ENCODE measurements at regions not wholly inside any gene's neighbourhood (a gene's known extent, or its start where the extent isn't known, plus 50 kb on each side); places are given as distances from the start of the nearest gene placed in this dataset.

DNA sequence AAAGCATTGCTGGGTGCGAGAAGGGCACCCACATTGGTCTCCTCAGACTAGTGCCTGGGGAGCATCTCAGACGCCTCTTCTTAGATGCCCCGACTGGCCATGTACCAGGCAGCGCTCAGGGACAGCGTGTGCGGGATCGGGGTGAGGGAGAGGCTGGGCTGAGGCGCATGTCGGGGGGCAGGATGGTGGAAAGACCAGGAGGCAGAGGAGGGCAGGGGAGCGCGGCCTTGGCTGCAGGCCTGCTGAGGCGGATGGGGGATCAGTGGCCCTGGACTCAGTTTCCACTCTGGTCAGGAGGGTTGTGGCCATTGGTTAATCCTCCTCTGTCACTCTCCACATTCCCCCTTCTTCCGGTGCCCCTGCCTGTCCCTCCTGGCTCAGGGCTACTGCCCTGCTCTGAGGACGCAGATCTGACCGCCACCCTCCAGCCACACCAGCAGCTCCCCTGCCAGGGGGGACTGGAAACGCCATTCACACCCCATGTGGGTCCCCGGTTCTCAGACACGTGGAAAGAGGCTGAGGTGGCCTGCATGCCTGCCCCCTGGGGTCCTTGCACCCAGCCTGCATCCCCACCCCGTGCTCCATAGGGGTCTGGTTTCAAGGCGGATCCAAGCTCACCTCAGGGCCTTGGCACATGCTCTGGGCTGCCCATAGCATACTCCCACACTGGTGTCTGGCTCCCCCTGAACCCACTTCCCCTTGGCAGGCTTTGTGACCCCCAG lies 105.9 kb downstream of the CPZ start:
- TF ChIP-seq, protein P1, sequence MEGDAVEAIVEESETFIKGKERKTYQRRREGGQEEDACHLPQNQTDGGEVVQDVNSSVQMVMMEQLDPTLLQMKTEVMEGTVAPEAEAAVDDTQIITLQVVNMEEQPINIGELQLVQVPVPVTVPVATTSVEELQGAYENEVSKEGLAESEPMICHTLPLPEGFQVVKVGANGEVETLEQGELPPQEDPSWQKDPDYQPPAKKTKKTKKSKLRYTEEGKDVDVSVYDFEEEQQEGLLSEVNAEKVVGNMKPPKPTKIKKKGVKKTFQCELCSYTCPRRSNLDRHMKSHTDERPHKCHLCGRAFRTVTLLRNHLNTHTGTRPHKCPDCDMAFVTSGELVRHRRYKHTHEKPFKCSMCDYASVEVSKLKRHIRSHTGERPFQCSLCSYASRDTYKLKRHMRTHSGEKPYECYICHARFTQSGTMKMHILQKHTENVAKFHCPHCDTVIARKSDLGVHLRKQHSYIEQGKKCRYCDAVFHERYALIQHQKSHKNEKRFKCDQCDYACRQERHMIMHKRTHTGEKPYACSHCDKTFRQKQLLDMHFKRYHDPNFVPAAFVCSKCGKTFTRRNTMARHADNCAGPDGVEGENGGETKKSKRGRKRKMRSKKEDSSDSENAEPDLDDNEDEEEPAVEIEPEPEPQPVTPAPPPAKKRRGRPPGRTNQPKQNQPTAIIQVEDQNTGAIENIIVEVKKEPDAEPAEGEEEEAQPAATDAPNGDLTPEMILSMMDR (IDR thresholded peaks at IDR 0.05): no peak
- no peak for TF ChIP-seq POLR2A (IDR thresholded peaks at IDR 0.05)

Data from stomach (tissue), 4 donors.